HG03108 (cell line): ENCODE measurements at regions not wholly inside any gene's neighbourhood (a gene's known extent, or its start where the extent isn't known, plus 50 kb on each side); places are given as distances from the start of the nearest gene placed in this dataset.

Experiments
- ATAC-seq: cut with Tn5 transposase; IDR thresholded peaks from one replicate; pipeline ENCODE4 v1.9.1; 2021; ENCODE audit warnings: moderate library complexity; ENCODE audit not compliant: unreplicated experiment

GRCh38 chr1:81351864-81352263, 448.9 kb upstream of the ADGRL2 start:
- ATAC-seq = no peak

- ATAC-seq = no peak
Measured at GRCh38 chr1:81349194-81349965, 451.4 kb upstream of the ADGRL2 start.

GRCh38 chr1:81345110-81345509, 455.6 kb upstream of the ADGRL2 start:
- ATAC-seq = no peak

- no peak for ATAC-seq
Measured at GRCh38 chr1:81340239-81340638, 460.5 kb upstream of the ADGRL2 start.

GRCh38 chr1:81337226-81337625, 463.5 kb upstream of the ADGRL2 start:
- ATAC-seq = no peak

- no peak for ATAC-seq
Measured at GRCh38 chr1:81335876-81336275, 464.9 kb upstream of the ADGRL2 start.

GRCh38 chr1:81330521-81330920, 470.2 kb upstream of the ADGRL2 start:
- no peak for ATAC-seq

- no peak for ATAC-seq
Measured at GRCh38 chr1:81330111-81330510, 470.6 kb upstream of the ADGRL2 start.

GRCh38 chr1:81329041-81329440, 471.7 kb upstream of the ADGRL2 start:
- no peak for ATAC-seq

GRCh38 chr1:81327743-81328142, 473.0 kb upstream of the ADGRL2 start:
- ATAC-seq = no peak

GRCh38 chr1:81327103-81327710, 473.5 kb upstream of the ADGRL2 start:
- ATAC-seq = no peak

GRCh38 chr1:81326212-81326611, 474.5 kb upstream of the ADGRL2 start:
- no peak for ATAC-seq

- no peak for ATAC-seq
Measured at GRCh38 chr1:81325397-81325796, 475.3 kb upstream of the ADGRL2 start.

- ATAC-seq = no peak
Measured at GRCh38 chr1:81323862-81324261, 476.9 kb upstream of the ADGRL2 start.

- no peak for ATAC-seq
Measured at GRCh38 chr1:81317191-81317590, 483.5 kb upstream of the ADGRL2 start.

GRCh38 chr1:81314513-81315233, 486.1 kb upstream of the ADGRL2 start:
- ATAC-seq = no peak

GRCh38 chr1:81313289-81313688, 487.4 kb upstream of the ADGRL2 start:
- no peak for ATAC-seq

GRCh38 chr1:81312272-81312754, 488.4 kb upstream of the ADGRL2 start:
- no peak for ATAC-seq

- ATAC-seq = no peak
Measured at GRCh38 chr1:81310250-81310649, 490.5 kb upstream of the ADGRL2 start.

- no peak for ATAC-seq
Measured at GRCh38 chr1:81308191-81308590, 492.5 kb upstream of the ADGRL2 start.

- no peak for ATAC-seq
Measured at GRCh38 chr1:81307786-81308185, 492.9 kb upstream of the ADGRL2 start.

- no peak for ATAC-seq
Measured at GRCh38 chr1:81305997-81306452, 494.7 kb upstream of the ADGRL2 start.
